UCSD-AML1 (cell line): ENCODE measurements at regions not wholly inside any gene's neighbourhood (a gene's known extent, or its start where the extent isn't known, plus 50 kb on each side); places are given as distances from the start of the nearest gene placed in this dataset.
"Not testable (repeated sequence)": the region's sequence is repeated elsewhere in the genome, so short reads cannot be mapped to it uniquely, and the experiment has no call there.

ENCODE experiments used
- DNase-seq: peaks from one replicate; lab custom pipeline; 2025; ENCODE audit not compliant: unreplicated experiment; lab: John Stamatoyannopoulos, UW

- DNase-seq, result no peak
Observed at GRCh38 chr7:115227473-115228235, 305.8 kb downstream of the MDFIC start.

GRCh38 chr7:115226410-115226809 is 304.5 kb downstream of the MDFIC start:
- DNase-seq, result no peak

- no peak for DNase-seq
Observed at GRCh38 chr7:115224922-115225321, 303.0 kb downstream of the MDFIC start.

GRCh38 chr7:115223959-115224358 is 302.1 kb downstream of the MDFIC start:
- no peak for DNase-seq

- no peak for DNase-seq
Observed at GRCh38 chr7:115221456-115221855, 299.6 kb downstream of the MDFIC start.

GRCh38 chr7:115218076-115218475 is 296.2 kb downstream of the MDFIC start:
- DNase-seq, result no peak

GRCh38 chr7:115217373-115217772 is 295.5 kb downstream of the MDFIC start:
- DNase-seq, result no peak

- no peak for DNase-seq
Observed at GRCh38 chr7:115216652-115217051, 294.8 kb downstream of the MDFIC start.

GRCh38 chr7:115211171-115211570 is 289.3 kb downstream of the MDFIC start:
- DNase-seq, result no peak

GRCh38 chr7:115210552-115210951 is 288.7 kb downstream of the MDFIC start:
- no peak for DNase-seq

GRCh38 chr7:115208710-115209560 is 287.0 kb downstream of the MDFIC start:
- DNase-seq, result no peak

GRCh38 chr7:115206374-115206773 is 284.5 kb downstream of the MDFIC start:
- not testable (repeated sequence) for DNase-seq

- DNase-seq, result no peak
Observed at GRCh38 chr7:115198143-115198542, 276.2 kb downstream of the MDFIC start.

- no peak for DNase-seq
Observed at GRCh38 chr7:115195208-115195607, 273.3 kb downstream of the MDFIC start.

- no peak for DNase-seq
Observed at GRCh38 chr7:115191526-115191925, 269.6 kb downstream of the MDFIC start.

GRCh38 chr7:115183431-115184057 is 261.6 kb downstream of the MDFIC start:
- no peak for DNase-seq

GRCh38 chr7:115178835-115179234 is 256.9 kb downstream of the MDFIC start:
- no peak for DNase-seq

GRCh38 chr7:115177823-115178222 is 255.9 kb downstream of the MDFIC start:
- DNase-seq, result no peak

GRCh38 chr7:115177103-115177502 is 255.2 kb downstream of the MDFIC start:
- DNase-seq, result no peak

- DNase-seq, result not testable (repeated sequence)
Observed at GRCh38 chr7:115172397-115172796, 250.5 kb downstream of the MDFIC start.

- no peak for DNase-seq
Observed at GRCh38 chr7:115153769-115154477, 232.0 kb downstream of the MDFIC start.
